Smooth muscle cell (in vitro differentiated cells): ENCODE measurements at regions not wholly inside any gene's neighbourhood (a gene's known extent, or its start where the extent isn't known, plus 50 kb on each side); places are given as distances from the start of the nearest gene placed in this dataset.
"Not testable (repeated sequence)": the region's sequence is repeated elsewhere in the genome, so short reads cannot be mapped to it uniquely, and the experiment has no call there.

Experiments
- DNase-seq: peaks from one replicate; lab custom pipeline; 2025; ENCODE audit not compliant: unreplicated experiment; lab: John Stamatoyannopoulos, UW
- H2AFZ ChIP-seq: fragments of 200-600 bp; sonication (generic); 2 replicates; pipeline ENCODE4 v1.6.0; 2016; ENCODE audit warnings: antibody characterized with exemption, low read depth, mild to moderate bottlenecking
- H3F3A ChIP-seq: fragments of 200-600 bp; sonication (generic); 2 replicates; pipeline ENCODE4 v1.6.0; 2017; ENCODE audit warnings: antibody characterized with exemption, low read depth
- H3K27ac ChIP-seq: fragments of 200-600 bp; sonication (generic); 2 replicates; pipeline ENCODE4 v1.5.1; 2016; ENCODE audit warnings: low read depth, mild to moderate bottlenecking
- H3K27me3 ChIP-seq: fragments of 200-600 bp; sonication (generic); 2 replicates; pipeline ENCODE4 v1.6.1; 2016; ENCODE audit warnings: low read depth, mild to moderate bottlenecking
- H3K36me3 ChIP-seq: fragments of 200-600 bp; sonication (generic); 2 replicates; pipeline ENCODE4 v1.5.1; 2016; ENCODE audit warnings: low read depth
- H3K4me1 ChIP-seq: fragments of 200-600 bp; sonication (generic); 2 replicates; pipeline ENCODE4 v1.5.1; 2016; ENCODE audit warnings: low read depth
- H3K4me2 ChIP-seq: fragments of 200-600 bp; sonication (generic); 2 replicates; pipeline ENCODE4 v1.6.0; 2016; ENCODE audit warnings: mild to moderate bottlenecking
- H3K4me3 ChIP-seq: fragments of 200-600 bp; sonication (generic); 2 replicates; pipeline ENCODE4 v1.5.1; 2016; ENCODE audit warnings: mild to moderate bottlenecking
- H3K79me2 ChIP-seq: fragments of 200-600 bp; sonication (generic); 2 replicates; pipeline ENCODE4 v1.6.0; 2016; ENCODE audit warnings: low read depth, mild to moderate bottlenecking
- H3K9ac ChIP-seq: fragments of 200-600 bp; sonication (generic); 2 replicates; pipeline ENCODE4 v1.6.0; 2016; ENCODE audit warnings: low read depth
- H3K9me3 ChIP-seq: fragments of 200-600 bp; sonication (generic); replicated peaks from 2 replicates; pipeline ENCODE4 v1.5.1; 2016; ENCODE audit warnings: low read depth
- H4K20me1 ChIP-seq: fragments of 200-600 bp; sonication (generic); 2 replicates; pipeline ENCODE4 v1.6.0; 2016; ENCODE audit warnings: low read depth
- WGBS: methylation state at CpG from one replicate; pipeline ENCODE4 v1.1.7; 2016; ENCODE audit warnings: low lambda C conversion rate; 5-methylcytosine and 5-hydroxymethylcytosine counted together
- TF ChIP-seq, protein P1 (sequence below): fragments of 200-600 bp; sonication (generic); IDR thresholded peaks from 2 replicates; pipeline ENCODE4 v1.5.1; 2017; ENCODE audit warnings: borderline replicate concordance, mild to moderate bottlenecking, antibody characterized with exemption; ENCODE audit not compliant: insufficient read depth, poor library complexity, severe bottlenecking

DNA sequence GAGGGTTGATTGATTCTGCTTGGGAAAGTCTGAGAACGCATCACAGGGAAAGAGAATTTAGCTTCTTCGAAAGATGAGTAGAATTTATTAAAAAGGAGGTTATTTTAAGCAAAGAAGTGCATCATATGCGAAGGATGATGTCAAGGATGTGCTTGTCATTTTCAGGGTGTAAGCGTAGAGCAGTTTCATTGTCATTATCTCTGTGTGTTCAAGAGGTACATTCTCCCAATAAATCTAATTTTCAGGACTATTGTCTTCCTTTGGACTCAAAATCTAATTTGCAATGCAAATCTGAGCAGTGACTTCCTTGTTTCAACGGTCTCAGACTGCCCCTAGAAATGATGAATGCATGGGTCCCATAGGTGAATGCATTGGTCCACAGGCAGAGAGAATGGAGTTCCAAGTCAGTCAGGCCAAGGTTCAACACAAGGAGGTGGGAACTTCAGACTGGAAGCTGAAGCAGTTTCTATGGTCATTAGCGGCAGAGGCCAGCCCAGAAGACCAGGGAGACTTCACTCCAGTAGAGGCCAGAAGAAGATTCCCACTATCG, 99.8 kb downstream of the CDC42EP3 start:
- Histone ChIP-seq H3K27ac (peak overlapping the region; percentile 93), H3K9me3 (no peaks in the 10 kb centered on the region), H3K4me2 (peak overlapping the region; percentile 52), H4K20me1 (no peaks in the 10 kb centered on the region), H3K36me3 (no peaks in the 10 kb centered on the region), H3K4me3 (no peak overlapping the region), H3K4me1 (peaks cover 6% of the 10 kb centered on the region), H3F3A (peaks cover 6% of the 10 kb centered on the region), H3K27me3 (no peaks in the 10 kb centered on the region), H3K9ac (peak overlapping the region; percentile 68), H3K79me2 (no peaks in the 10 kb centered on the region), H2AFZ (no peak overlapping the region)
- no peak for DNase-seq
- TF ChIP-seq, protein P1, sequence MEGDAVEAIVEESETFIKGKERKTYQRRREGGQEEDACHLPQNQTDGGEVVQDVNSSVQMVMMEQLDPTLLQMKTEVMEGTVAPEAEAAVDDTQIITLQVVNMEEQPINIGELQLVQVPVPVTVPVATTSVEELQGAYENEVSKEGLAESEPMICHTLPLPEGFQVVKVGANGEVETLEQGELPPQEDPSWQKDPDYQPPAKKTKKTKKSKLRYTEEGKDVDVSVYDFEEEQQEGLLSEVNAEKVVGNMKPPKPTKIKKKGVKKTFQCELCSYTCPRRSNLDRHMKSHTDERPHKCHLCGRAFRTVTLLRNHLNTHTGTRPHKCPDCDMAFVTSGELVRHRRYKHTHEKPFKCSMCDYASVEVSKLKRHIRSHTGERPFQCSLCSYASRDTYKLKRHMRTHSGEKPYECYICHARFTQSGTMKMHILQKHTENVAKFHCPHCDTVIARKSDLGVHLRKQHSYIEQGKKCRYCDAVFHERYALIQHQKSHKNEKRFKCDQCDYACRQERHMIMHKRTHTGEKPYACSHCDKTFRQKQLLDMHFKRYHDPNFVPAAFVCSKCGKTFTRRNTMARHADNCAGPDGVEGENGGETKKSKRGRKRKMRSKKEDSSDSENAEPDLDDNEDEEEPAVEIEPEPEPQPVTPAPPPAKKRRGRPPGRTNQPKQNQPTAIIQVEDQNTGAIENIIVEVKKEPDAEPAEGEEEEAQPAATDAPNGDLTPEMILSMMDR, result no peak
- 96% methylated on average over 7 of the region's 7 CpGs for WGBS

DNA sequence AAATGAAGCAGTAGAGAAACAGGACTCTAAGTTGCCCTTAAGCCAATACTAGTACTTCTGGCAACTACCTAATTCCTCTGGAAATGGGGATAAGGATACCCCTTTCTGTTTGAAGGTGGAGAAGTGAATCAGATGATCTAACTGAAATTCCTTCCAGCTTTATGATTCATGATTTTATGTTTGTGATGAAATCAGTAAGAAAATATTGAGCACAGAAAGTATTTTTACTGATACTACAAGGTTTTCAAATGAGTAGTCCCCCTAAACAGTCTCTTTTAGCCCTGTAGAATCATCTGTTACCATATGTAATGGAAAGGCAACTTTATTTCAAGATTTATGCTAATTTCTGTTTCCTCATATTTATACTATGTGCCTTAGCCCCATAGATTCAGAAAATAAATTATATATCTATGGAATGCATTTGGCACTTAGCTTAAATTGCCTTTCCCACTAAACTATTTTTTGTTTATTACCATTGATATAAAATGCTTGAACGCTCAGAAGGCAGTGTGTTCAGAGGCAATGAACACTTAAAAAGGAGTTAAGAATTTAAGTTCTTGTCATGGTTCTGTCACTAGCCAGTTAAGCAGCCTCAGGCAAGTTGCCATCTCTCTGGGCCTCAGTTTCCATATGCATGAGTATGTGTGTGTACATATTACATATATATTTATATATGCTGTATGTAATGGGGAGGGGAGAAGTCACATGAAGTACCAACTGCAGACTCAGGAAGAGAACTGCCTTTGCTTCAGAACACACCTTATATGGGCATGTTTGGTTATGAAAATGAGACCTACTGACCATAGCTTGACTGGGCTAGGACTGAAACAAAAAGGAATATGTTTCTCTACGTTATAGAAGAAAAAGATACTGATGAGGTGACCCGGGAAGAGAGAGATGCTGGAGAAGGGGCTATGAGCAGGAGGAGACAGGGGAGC, 97.7 kb downstream of the CDC42EP3 start:
- no peaks in the 10 kb centered on the region for H3K27me3 ChIP-seq
- H3K9me3 ChIP-seq, result no peaks in the 10 kb centered on the region
- H3K4me1 ChIP-seq, result peaks cover 6% of the 10 kb centered on the region
- no peaks in the 10 kb centered on the region for H3K36me3 ChIP-seq
- H4K20me1 ChIP-seq, result no peaks in the 10 kb centered on the region
- no peak overlapping the region for H2AFZ ChIP-seq
- no peak overlapping the region for H3K9ac ChIP-seq
- no peak overlapping the region for H3K4me2 ChIP-seq
- WGBS, result 91% methylated on average over 3 of the region's 3 CpGs
- no peaks in the 10 kb centered on the region for H3K79me2 ChIP-seq
- no peak for DNase-seq
- H3F3A ChIP-seq, result peaks cover 6% of the 10 kb centered on the region
- TF ChIP-seq, protein P1, result no peak
- no peak overlapping the region for H3K27ac ChIP-seq
- no peak overlapping the region for H3K4me3 ChIP-seq

DNA sequence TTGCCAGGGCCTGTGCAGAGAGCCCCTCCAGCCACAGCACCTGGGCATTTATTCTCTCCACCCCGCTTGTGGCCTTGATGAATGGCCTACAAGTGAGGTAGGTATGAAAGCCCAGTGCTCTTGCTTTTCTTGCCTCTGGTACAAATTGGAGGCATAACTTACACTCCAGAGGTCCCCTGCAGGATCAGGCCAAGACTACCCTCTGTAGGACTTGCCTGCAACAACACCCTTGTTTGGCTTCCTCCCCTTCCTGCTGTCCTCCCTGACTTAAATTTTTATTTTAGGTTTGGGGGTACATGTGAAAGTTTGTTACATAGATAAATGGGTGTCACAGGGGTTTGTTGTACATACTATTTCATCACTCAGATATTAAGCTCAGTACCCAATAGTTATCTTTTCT, 95.7 kb downstream of the CDC42EP3 start:
- TF ChIP-seq, protein P1, result no peak
- 100% methylated on average over 1 of the region's 1 CpG for WGBS
- no peak overlapping the region for H3K27ac ChIP-seq
- no peak for DNase-seq
- H3K4me3 ChIP-seq, result no peak overlapping the region
- H3K27me3 ChIP-seq, result no peaks in the 10 kb centered on the region
- no peaks in the 10 kb centered on the region for H3K36me3 ChIP-seq
- no peak overlapping the region for H3K9ac ChIP-seq
- H3K79me2 ChIP-seq, result no peaks in the 10 kb centered on the region
- H3F3A ChIP-seq, result no peaks in the 10 kb centered on the region
- H3K4me1 ChIP-seq, result no peaks in the 10 kb centered on the region
- no peak overlapping the region for H2AFZ ChIP-seq
- H4K20me1 ChIP-seq, result no peaks in the 10 kb centered on the region
- no peak overlapping the region for H3K4me2 ChIP-seq
- H3K9me3 ChIP-seq, result no peaks in the 10 kb centered on the region

DNA sequence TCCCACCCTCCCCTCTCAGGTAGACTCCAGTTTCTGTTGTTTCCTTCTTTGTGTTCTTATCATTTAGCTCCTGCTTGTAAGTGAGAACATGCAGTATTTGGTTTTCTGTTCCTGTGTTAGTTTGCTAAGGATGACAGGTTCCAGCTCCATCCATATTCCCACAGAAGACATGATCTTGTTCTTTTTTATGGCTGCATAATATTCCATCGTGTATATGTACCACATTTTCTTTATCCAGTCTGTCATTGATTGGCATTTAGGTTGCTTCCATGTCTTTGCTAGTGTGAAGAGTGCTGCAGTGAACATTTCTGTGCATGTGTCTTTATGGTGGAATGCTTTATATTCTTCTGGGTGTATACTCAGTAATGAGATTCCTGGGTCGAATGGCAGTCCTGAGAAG, 95.2 kb downstream of the CDC42EP3 start:
- not testable (repeated sequence) for H3K79me2 ChIP-seq, H3K4me1 ChIP-seq, H3K4me2 ChIP-seq, H3K9ac ChIP-seq, H3K36me3 ChIP-seq, DNase-seq, H2AFZ ChIP-seq, H4K20me1 ChIP-seq, H3K27me3 ChIP-seq, H3K27ac ChIP-seq, H3K4me3 ChIP-seq, H3K9me3 ChIP-seq, H3F3A ChIP-seq
- 99% methylated on average over 2 of the region's 2 CpGs for WGBS
